ENCODE measurements at regions not wholly inside any gene's neighbourhood (a gene's known extent, or its start where the extent isn't known, plus 50 kb on each side); places are given as distances from the start of the nearest gene placed in this dataset. TPM values are rescaled to one million over a fixed set of nuclear protein-coding genes. Genes with fewer than 3 reads are reported as not detected.

Small RNA genes lying in the stretch of these regions (small RNA-seq; reads per million reads assigned to genes)
- gene RNU6-684P: not detected

Data from HT-29 (cell line).